ENCODE measurements at regions not wholly inside any gene's neighbourhood (a gene's known extent, or its start where the extent isn't known, plus 50 kb on each side); places are given as distances from the start of the nearest gene placed in this dataset.

DNA sequence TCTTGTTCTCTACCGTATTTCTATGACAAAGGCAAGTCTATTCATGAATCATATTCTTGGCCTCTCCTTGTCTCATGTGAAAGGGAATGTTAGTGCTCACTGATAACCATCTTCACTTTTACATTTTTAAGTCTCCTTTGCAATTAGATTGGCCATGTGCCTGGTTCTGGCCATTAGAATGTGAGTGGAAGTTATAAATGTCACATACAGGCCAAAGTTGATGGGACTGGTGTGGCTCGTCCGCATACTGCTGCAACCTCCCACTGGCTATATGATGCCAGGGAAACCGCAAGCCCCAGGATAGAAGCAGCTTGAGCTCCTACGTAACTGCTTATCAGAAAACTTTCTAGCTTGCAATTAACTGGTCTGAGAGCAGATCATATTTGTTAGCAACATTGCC is 86.1 kb downstream of the MAGEC1 start:
- TF ChIP-seq, protein P1, sequence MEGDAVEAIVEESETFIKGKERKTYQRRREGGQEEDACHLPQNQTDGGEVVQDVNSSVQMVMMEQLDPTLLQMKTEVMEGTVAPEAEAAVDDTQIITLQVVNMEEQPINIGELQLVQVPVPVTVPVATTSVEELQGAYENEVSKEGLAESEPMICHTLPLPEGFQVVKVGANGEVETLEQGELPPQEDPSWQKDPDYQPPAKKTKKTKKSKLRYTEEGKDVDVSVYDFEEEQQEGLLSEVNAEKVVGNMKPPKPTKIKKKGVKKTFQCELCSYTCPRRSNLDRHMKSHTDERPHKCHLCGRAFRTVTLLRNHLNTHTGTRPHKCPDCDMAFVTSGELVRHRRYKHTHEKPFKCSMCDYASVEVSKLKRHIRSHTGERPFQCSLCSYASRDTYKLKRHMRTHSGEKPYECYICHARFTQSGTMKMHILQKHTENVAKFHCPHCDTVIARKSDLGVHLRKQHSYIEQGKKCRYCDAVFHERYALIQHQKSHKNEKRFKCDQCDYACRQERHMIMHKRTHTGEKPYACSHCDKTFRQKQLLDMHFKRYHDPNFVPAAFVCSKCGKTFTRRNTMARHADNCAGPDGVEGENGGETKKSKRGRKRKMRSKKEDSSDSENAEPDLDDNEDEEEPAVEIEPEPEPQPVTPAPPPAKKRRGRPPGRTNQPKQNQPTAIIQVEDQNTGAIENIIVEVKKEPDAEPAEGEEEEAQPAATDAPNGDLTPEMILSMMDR (IDR thresholded peaks at IDR 0.05) = no peak
- TF ChIP-seq POLR2AphosphoS5 (IDR thresholded peaks at IDR 0.05) (no peak), POLR2A (IDR thresholded peaks at IDR 0.05) (no peak), EP300 (IDR thresholded peaks at IDR 0.05) (no peak)
